ENCODE measurements at regions not wholly inside any gene's neighbourhood (a gene's known extent, or its start where the extent isn't known, plus 50 kb on each side); places are given as distances from the start of the nearest gene placed in this dataset.

DNA sequence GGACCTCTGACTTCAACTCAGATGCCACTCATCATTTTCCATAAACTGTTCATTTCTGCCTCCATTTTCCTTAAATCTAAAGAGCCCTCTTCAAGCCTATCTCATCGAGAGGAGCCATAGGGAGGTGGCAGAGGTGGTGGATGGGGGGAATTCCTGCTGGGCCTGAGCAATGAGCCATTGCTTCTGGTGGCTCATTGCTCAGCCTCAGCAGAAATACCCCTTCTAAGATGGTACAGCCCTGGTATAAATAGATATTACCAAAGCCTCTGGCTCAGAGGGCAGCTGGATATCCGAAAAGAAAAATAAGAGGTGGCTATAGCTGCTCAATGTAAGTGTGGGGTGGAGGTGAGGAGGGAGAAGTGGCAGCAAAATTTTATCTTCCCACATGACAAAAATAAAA is 313.5 kb downstream of the CAAP1 start:
- DNase-seq (no peak), ATAC-seq (no peak)
- Mint-ChIP-seq H3K4me3 (no peak overlapping the region), H3K27me3 (no peaks in the 10 kb centered on the region), H3K9me3 (no peaks in the 10 kb centered on the region), H3K4me1 (ENCODE audit: low read depth) (no peaks in the 10 kb centered on the region), H3K36me3 (ENCODE audit: low read depth) (no peaks in the 10 kb centered on the region), H3K27ac (no peak overlapping the region)
- intact Hi-C loops (cut with micrococcal nuclease): no loop called here
- POLR2A ChIA-PET: no interaction called here
- CTCF ChIA-PET: no interaction called here
- TF ChIP-seq, protein P1, sequence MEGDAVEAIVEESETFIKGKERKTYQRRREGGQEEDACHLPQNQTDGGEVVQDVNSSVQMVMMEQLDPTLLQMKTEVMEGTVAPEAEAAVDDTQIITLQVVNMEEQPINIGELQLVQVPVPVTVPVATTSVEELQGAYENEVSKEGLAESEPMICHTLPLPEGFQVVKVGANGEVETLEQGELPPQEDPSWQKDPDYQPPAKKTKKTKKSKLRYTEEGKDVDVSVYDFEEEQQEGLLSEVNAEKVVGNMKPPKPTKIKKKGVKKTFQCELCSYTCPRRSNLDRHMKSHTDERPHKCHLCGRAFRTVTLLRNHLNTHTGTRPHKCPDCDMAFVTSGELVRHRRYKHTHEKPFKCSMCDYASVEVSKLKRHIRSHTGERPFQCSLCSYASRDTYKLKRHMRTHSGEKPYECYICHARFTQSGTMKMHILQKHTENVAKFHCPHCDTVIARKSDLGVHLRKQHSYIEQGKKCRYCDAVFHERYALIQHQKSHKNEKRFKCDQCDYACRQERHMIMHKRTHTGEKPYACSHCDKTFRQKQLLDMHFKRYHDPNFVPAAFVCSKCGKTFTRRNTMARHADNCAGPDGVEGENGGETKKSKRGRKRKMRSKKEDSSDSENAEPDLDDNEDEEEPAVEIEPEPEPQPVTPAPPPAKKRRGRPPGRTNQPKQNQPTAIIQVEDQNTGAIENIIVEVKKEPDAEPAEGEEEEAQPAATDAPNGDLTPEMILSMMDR (IDR thresholded peaks at IDR 0.05): no peak

- Mint-ChIP-seq H3K9me3 (no peaks in the 10 kb centered on the region), H3K36me3 (ENCODE audit: low read depth) (no peaks in the 10 kb centered on the region), H3K4me3 (no peak overlapping the region), H3K27ac (no peak overlapping the region), H3K4me1 (ENCODE audit: low read depth) (no peaks in the 10 kb centered on the region), H3K27me3 (no peaks in the 10 kb centered on the region)
- intact Hi-C loops (cut with micrococcal nuclease): no loop called here
- no peak for DNase-seq
- no peak for ATAC-seq
- ChIA-PET CTCF (no interaction called here), POLR2A (no interaction called here)
- TF ChIP-seq, protein P1 (IDR thresholded peaks at IDR 0.05): no peak
Measured at GRCh38 chr9:26574898-26575440, 317.6 kb downstream of the CAAP1 start.

DNA sequence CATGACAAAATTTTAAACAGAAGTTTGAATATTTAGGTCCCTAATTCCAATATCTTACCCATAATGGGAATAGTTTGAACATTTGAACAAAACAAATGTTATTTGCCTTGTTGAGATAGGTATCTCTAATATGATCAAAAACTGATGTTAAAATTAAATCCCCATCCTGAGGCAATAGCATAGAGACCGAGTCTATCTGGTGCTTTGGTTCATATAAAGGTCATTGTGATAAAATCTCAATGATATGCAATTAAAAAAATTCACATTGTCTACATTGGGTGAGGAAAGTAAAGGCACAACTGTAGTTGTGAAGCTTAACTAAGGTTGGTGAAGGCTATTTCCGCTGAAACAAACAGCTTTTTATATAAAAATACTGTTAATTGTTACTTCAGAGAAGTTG is 318.3 kb downstream of the CAAP1 start:
- Mint-ChIP-seq H3K36me3 (ENCODE audit: low read depth) (no peaks in the 10 kb centered on the region), H3K27ac (no peak overlapping the region), H3K4me1 (ENCODE audit: low read depth) (no peaks in the 10 kb centered on the region), H3K27me3 (no peaks in the 10 kb centered on the region), H3K9me3 (no peaks in the 10 kb centered on the region), H3K4me3 (no peak overlapping the region)
- DNase-seq: no peak
- TF ChIP-seq, protein P1 (IDR thresholded peaks at IDR 0.05): no peak
- POLR2A ChIA-PET: no interaction called here
- intact Hi-C loops (cut with micrococcal nuclease): no loop called here
- ATAC-seq: no peak
- CTCF ChIA-PET: no interaction called here

- intact Hi-C loops (cut with micrococcal nuclease): no loop called here
Measured at GRCh38 chr9:26567976-26568375, 324.6 kb downstream of the CAAP1 start.

DNA sequence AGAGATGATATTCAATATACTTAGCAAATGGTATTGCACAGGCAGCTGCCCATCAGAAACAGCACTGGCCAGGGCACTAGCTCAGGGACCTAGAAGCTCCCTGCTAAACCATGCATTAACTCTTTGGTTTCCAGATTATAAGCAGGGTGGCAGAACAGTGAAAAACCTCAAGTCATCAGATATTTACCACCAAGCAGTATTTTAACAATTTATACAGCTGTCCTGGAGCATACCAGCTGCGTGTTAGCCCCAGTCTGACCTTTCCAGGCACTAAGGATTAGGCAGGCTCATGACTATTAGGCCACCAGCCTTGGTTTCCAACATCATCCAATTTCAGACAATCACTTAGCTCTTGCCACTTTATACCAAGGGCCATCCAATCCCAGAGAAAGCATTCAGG is 326.5 kb downstream of the CAAP1 start:
- no peaks in the 10 kb centered on the region for H3K27me3 Mint-ChIP-seq
- ChIA-PET POLR2A (no interaction called here), CTCF (no interaction called here)
- no peaks in the 10 kb centered on the region for H3K36me3 Mint-ChIP-seq (ENCODE audit: low read depth)
- H3K27ac Mint-ChIP-seq: no peak overlapping the region
- H3K4me3 Mint-ChIP-seq: no peak overlapping the region
- TF ChIP-seq, protein P1 (IDR thresholded peaks at IDR 0.05): no peak
- peaks cover 2% of the 10 kb centered on the region for H3K9me3 Mint-ChIP-seq
- DNase-seq (no peak), ATAC-seq (no peak)
- no peaks in the 10 kb centered on the region for H3K4me1 Mint-ChIP-seq (ENCODE audit: low read depth)
- intact Hi-C loops (cut with micrococcal nuclease): no loop called here

More at GRCh38 chr9:26567976-26568375, 324.6 kb downstream of the CAAP1 start:
- H3K4me1 Mint-ChIP-seq (ENCODE audit: low read depth): no peaks in the 10 kb centered on the region
- no peak for ATAC-seq
- H3K27ac Mint-ChIP-seq: no peak overlapping the region
- TF ChIP-seq, protein P1 (IDR thresholded peaks at IDR 0.05): no peak
- DNase-seq: no peak
- no peak overlapping the region for H3K4me3 Mint-ChIP-seq
- no peaks in the 10 kb centered on the region for H3K9me3 Mint-ChIP-seq
- ChIA-PET CTCF (no interaction called here), POLR2A (no interaction called here)
- H3K27me3 Mint-ChIP-seq: no peaks in the 10 kb centered on the region
- H3K36me3 Mint-ChIP-seq (ENCODE audit: low read depth): no peaks in the 10 kb centered on the region
